ENCODE measurements at regions not wholly inside any gene's neighbourhood (a gene's known extent, or its start where the extent isn't known, plus 50 kb on each side); places are given as distances from the start of the nearest gene placed in this dataset.

DNA sequence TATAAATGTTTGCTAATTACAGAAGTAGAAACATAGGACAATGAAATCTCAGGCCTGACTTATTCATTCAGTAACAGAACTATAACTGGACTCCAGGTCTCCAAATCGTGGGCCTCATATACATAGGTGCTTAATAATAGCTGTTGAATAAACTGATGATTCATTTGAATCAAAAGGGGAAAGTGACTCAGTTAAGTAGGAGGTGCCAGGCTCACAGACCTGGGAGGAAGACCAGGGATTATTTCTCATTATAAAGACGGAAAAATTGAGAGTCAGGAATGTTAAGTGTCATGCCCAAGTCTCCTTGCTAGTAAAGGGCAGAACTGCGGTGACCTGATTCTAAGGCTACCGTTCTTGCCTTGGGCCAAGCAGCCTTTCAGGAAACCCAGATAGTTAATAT lies 131.5 kb downstream of the HS3ST1 start:
- no peaks in the 10 kb centered on the region for H4K20me1 ChIP-seq (ENCODE audit: insufficient read depth, low read depth, low read length)
- no peaks in the 10 kb centered on the region for H3K9me2 ChIP-seq (replicated peaks; ENCODE audit: insufficient read depth, low read length)
- H3K36me3 ChIP-seq (ENCODE audit: insufficient read depth, low read length) = no peaks in the 10 kb centered on the region
- no peaks in the 10 kb centered on the region for H3K79me2 ChIP-seq (ENCODE audit: low read length)
- no peak overlapping the region for H2AFZ ChIP-seq (ENCODE audit: low read length)
- no peak overlapping the region for H3K27ac ChIP-seq (ENCODE audit: low read length)
- H3K4me3 ChIP-seq (ENCODE audit: low read length) = no peak overlapping the region
- H3K4me2 ChIP-seq (ENCODE audit: low read depth, low read length, poor library complexity, severe bottlenecking) = no peak overlapping the region
- H3K9me3 ChIP-seq (ENCODE audit: low read length) = peaks cover 5% of the 10 kb centered on the region
- H3K4me1 ChIP-seq (ENCODE audit: low read length) = no peaks in the 10 kb centered on the region
- H3K27me3 ChIP-seq (ENCODE audit: low read length) = no peaks in the 10 kb centered on the region
- H3K9ac ChIP-seq (ENCODE audit: low read length) = no peak overlapping the region
- DNase-seq = no peak

DNA sequence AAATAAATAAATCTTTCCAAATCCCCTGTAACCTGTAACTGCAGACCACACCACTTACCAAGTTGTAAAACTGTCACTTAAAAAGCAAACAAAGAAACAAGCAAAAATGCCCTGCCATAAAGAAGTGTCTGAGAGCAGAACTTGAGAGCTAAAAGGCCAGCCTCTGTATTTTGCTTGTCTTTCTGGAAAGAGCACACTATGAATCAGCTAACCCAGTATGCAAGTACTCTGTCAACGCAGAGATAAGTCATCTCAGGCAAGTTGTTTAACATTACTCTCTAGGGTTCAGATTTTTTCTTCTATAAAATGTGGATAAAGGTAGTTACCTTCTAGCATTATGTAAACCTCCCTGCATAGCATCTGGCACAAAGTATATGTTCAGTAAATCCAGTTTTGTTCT lies 134.8 kb downstream of the HS3ST1 start:
- no peaks in the 10 kb centered on the region for H3K9me2 ChIP-seq (replicated peaks; ENCODE audit: insufficient read depth, low read length)
- no peak overlapping the region for H3K4me3 ChIP-seq (ENCODE audit: low read length)
- peaks cover 6% of the 10 kb centered on the region; the same call in 1 of the 2 replicates for H3K9me3 ChIP-seq (ENCODE audit: low read length)
- no peak overlapping the region for H2AFZ ChIP-seq (ENCODE audit: low read length)
- no peaks in the 10 kb centered on the region for H3K36me3 ChIP-seq (ENCODE audit: insufficient read depth, low read length)
- no peaks in the 10 kb centered on the region for H4K20me1 ChIP-seq (ENCODE audit: insufficient read depth, low read depth, low read length)
- H3K79me2 ChIP-seq (ENCODE audit: low read length) = no peaks in the 10 kb centered on the region
- H3K9ac ChIP-seq (ENCODE audit: low read length) = no peak overlapping the region
- no peak for DNase-seq
- no peak overlapping the region for H3K4me2 ChIP-seq (ENCODE audit: low read depth, low read length, poor library complexity, severe bottlenecking)
- no peaks in the 10 kb centered on the region for H3K27me3 ChIP-seq (ENCODE audit: low read length)
- H3K27ac ChIP-seq (ENCODE audit: low read length) = no peak overlapping the region
- H3K4me1 ChIP-seq (ENCODE audit: low read length) = no peaks in the 10 kb centered on the region

DNA sequence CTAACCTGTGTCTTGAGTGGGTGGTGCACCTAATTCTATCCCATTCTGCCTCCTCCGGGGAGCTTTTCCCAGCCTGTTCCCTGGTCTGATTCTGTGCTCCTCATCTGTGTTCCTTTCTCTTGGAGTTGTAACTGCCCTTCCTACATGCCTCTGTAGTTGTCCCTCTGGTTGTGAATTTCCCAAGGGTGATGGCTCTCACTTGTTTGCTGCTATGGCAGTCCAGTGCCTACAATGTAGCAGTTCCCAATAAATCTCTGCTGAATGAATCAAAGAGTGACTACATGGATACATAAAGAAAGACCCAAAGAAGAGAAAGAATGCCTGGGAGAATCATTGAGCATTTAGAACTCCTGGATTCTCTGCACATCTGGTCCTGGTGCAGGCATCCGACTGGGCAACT lies 141.6 kb downstream of the HS3ST1 start:
- Histone ChIP-seq H3K79me2 (ENCODE audit: low read length) (no peaks in the 10 kb centered on the region), H3K9ac (ENCODE audit: low read length) (no peak overlapping the region), H4K20me1 (ENCODE audit: insufficient read depth, low read depth, low read length) (no peaks in the 10 kb centered on the region), H3K36me3 (ENCODE audit: insufficient read depth, low read length) (no peaks in the 10 kb centered on the region), H3K9me2 (replicated peaks; ENCODE audit: insufficient read depth, low read length) (no peaks in the 10 kb centered on the region), H3K27ac (ENCODE audit: low read length) (no peak overlapping the region), H3K4me3 (ENCODE audit: low read length) (no peak overlapping the region), H2AFZ (ENCODE audit: low read length) (no peak overlapping the region), H3K27me3 (ENCODE audit: low read length) (no peaks in the 10 kb centered on the region), H3K4me2 (ENCODE audit: low read depth, low read length, poor library complexity, severe bottlenecking) (no peak overlapping the region), H3K9me3 (ENCODE audit: low read length) (peaks cover 21% of the 10 kb centered on the region), H3K4me1 (ENCODE audit: low read length) (no peaks in the 10 kb centered on the region)
- no peak for DNase-seq

DNA sequence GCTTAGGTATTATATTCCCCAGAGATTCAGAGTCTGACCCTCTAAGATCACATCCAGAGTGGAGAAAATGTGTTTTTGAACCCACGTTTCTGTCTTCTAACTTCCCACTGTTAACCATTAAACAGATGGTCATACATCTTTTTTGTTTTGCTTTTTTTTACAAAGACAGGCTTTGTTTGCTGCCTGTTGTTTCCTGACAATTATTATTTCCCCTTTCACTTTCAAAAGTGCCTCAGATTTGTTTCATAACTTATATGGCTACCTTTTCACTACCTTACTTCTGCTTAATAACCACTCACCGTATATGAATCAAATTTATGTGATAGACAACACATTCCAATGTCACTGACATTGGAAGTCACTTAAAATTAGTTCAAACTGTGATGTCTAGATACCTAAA lies 142.2 kb downstream of the HS3ST1 start:
- Histone ChIP-seq H3K4me1 (ENCODE audit: low read length) (no peaks in the 10 kb centered on the region), H3K27ac (ENCODE audit: low read length) (no peak overlapping the region), H3K9me3 (ENCODE audit: low read length) (peaks cover 21% of the 10 kb centered on the region), H3K79me2 (ENCODE audit: low read length) (no peaks in the 10 kb centered on the region), H2AFZ (ENCODE audit: low read length) (no peak overlapping the region), H3K4me2 (ENCODE audit: low read depth, low read length, poor library complexity, severe bottlenecking) (no peak overlapping the region), H3K9me2 (replicated peaks; ENCODE audit: insufficient read depth, low read length) (no peaks in the 10 kb centered on the region), H3K4me3 (ENCODE audit: low read length) (no peak overlapping the region), H3K27me3 (ENCODE audit: low read length) (no peaks in the 10 kb centered on the region), H3K36me3 (ENCODE audit: insufficient read depth, low read length) (no peaks in the 10 kb centered on the region), H3K9ac (ENCODE audit: low read length) (no peak overlapping the region), H4K20me1 (ENCODE audit: insufficient read depth, low read depth, low read length) (no peaks in the 10 kb centered on the region)
- DNase-seq = no peak

DNA sequence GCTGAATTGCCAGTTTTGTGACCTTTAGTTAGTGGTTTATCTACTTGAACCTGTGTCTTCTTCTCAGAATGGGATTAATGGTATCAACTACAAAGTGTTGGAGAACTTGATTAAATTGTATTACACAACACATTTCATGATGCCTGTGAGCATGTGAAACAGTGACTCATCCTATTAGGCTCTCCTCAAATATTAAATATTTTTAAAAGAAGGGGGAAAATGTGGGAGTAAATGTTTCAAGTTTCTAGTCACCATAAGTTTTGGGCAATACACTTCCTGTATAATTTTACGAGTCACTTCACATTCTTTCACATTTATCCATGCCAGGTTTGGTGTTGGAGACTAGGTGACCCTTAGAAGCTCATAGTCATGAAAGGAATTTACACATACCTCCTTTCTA lies 147.0 kb downstream of the HS3ST1 start:
- no peaks in the 10 kb centered on the region for H3K9me2 ChIP-seq (replicated peaks; ENCODE audit: insufficient read depth, low read length)
- no peak overlapping the region for H2AFZ ChIP-seq (ENCODE audit: low read length)
- no peak overlapping the region for H3K4me2 ChIP-seq (ENCODE audit: low read depth, low read length, poor library complexity, severe bottlenecking)
- H3K27ac ChIP-seq (ENCODE audit: low read length) = no peak overlapping the region
- H3K9me3 ChIP-seq (ENCODE audit: low read length) = peaks cover 20% of the 10 kb centered on the region
- no peak overlapping the region for H3K9ac ChIP-seq (ENCODE audit: low read length)
- no peak for DNase-seq
- H3K36me3 ChIP-seq (ENCODE audit: insufficient read depth, low read length) = no peaks in the 10 kb centered on the region
- no peaks in the 10 kb centered on the region for H3K4me1 ChIP-seq (ENCODE audit: low read length)
- H3K27me3 ChIP-seq (ENCODE audit: low read length) = no peaks in the 10 kb centered on the region
- no peaks in the 10 kb centered on the region for H3K79me2 ChIP-seq (ENCODE audit: low read length)
- H4K20me1 ChIP-seq (ENCODE audit: insufficient read depth, low read depth, low read length) = no peaks in the 10 kb centered on the region
- no peak overlapping the region for H3K4me3 ChIP-seq (ENCODE audit: low read length)

DNA sequence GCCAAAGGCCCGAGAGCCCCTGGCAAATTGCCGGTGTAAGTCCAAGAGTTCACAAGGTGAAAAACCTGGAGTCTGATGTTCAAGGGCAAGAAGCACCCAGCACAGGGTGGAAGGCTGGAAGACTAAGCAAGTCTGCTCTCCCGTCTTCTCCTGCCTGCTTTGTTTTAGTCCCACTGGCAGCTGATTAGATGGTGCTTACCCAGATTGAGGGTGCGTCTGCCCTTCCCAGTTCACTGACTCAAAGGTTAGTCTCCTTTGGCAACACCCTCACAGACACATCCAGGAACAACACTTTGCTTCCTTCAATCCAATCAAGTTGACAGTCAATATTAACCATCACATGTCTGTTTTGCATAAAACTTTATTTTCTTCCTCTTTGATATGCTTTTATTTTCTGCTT lies 157.4 kb downstream of the HS3ST1 start:
- no peaks in the 10 kb centered on the region for H3K79me2 ChIP-seq (ENCODE audit: low read length)
- H3K9ac ChIP-seq (ENCODE audit: low read length) = no peak overlapping the region
- no peaks in the 10 kb centered on the region for H4K20me1 ChIP-seq (ENCODE audit: insufficient read depth, low read depth, low read length)
- H3K27ac ChIP-seq (ENCODE audit: low read length) = no peak overlapping the region
- no peaks in the 10 kb centered on the region for H3K4me1 ChIP-seq (ENCODE audit: low read length)
- no peaks in the 10 kb centered on the region for H3K9me2 ChIP-seq (replicated peaks; ENCODE audit: insufficient read depth, low read length)
- H3K36me3 ChIP-seq (ENCODE audit: insufficient read depth, low read length) = no peaks in the 10 kb centered on the region
- no peaks in the 10 kb centered on the region for H3K27me3 ChIP-seq (ENCODE audit: low read length)
- no peak overlapping the region for H3K4me3 ChIP-seq (ENCODE audit: low read length)
- no peak overlapping the region for H2AFZ ChIP-seq (ENCODE audit: low read length)
- H3K9me3 ChIP-seq (ENCODE audit: low read length) = peaks cover 22% of the 10 kb centered on the region
- DNase-seq = no peak
- H3K4me2 ChIP-seq (ENCODE audit: low read depth, low read length, poor library complexity, severe bottlenecking) = no peak overlapping the region

DNA sequence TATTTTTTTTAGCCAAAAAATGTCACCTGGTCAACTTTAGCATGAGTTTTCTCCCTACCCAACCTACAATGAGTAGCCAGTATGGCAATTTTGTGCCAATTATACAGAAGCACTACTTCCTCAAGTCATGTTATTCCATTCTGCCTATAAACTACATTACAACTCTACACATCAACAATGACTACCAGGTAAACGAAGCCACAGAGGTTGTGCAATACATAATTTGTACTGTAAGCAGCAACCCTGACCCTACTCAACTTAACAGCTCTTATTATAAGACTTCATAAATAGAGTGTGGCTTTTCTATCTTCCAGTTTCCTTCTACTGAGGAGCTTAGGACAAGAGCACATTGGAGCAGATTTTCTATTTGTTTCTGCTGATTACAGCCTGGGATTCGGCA lies 160.5 kb downstream of the HS3ST1 start:
- Histone ChIP-seq H3K9me2 (replicated peaks; ENCODE audit: insufficient read depth, low read length) (no peaks in the 10 kb centered on the region), H4K20me1 (ENCODE audit: insufficient read depth, low read depth, low read length) (no peaks in the 10 kb centered on the region), H2AFZ (ENCODE audit: low read length) (no peak overlapping the region), H3K4me2 (ENCODE audit: low read depth, low read length, poor library complexity, severe bottlenecking) (no peak overlapping the region), H3K9ac (ENCODE audit: low read length) (no peak overlapping the region), H3K9me3 (ENCODE audit: low read length) (peaks cover 31% of the 10 kb centered on the region), H3K36me3 (ENCODE audit: insufficient read depth, low read length) (no peaks in the 10 kb centered on the region), H3K4me1 (ENCODE audit: low read length) (no peaks in the 10 kb centered on the region), H3K27ac (ENCODE audit: low read length) (no peak overlapping the region), H3K79me2 (ENCODE audit: low read length) (no peaks in the 10 kb centered on the region), H3K4me3 (ENCODE audit: low read length) (no peak overlapping the region), H3K27me3 (ENCODE audit: low read length) (no peaks in the 10 kb centered on the region)
- no peak for DNase-seq

DNA sequence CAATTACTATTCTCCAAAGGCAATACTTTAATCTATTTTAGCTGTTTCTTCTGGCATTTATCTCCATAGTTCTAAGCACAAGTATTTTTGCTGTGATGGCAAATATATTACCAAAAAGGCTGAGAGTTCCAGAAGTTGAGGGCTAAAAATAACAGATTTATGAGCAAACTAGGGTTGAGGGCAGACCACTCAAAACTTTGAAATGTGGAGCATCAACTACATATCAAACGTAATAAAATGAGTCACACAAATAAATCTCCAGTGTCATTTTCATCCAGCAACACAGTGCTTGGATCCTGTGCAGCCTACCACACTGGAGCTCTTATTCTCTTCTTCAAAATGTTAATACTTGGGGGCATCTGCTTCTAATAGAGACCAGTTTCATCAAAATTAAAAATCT lies 163.9 kb downstream of the HS3ST1 start:
- no peaks in the 10 kb centered on the region for H3K27me3 ChIP-seq (ENCODE audit: low read length)
- no peaks in the 10 kb centered on the region for H3K79me2 ChIP-seq (ENCODE audit: low read length)
- H3K4me1 ChIP-seq (ENCODE audit: low read length) = no peaks in the 10 kb centered on the region
- peaks cover 27% of the 10 kb centered on the region for H3K9me3 ChIP-seq (ENCODE audit: low read length)
- H2AFZ ChIP-seq (ENCODE audit: low read length) = no peak overlapping the region
- no peak overlapping the region for H3K4me2 ChIP-seq (ENCODE audit: low read depth, low read length, poor library complexity, severe bottlenecking)
- H3K36me3 ChIP-seq (ENCODE audit: insufficient read depth, low read length) = no peaks in the 10 kb centered on the region
- no peaks in the 10 kb centered on the region for H4K20me1 ChIP-seq (ENCODE audit: insufficient read depth, low read depth, low read length)
- no peak for DNase-seq
- no peaks in the 10 kb centered on the region for H3K9me2 ChIP-seq (replicated peaks; ENCODE audit: insufficient read depth, low read length)
- no peak overlapping the region for H3K27ac ChIP-seq (ENCODE audit: low read length)
- no peak overlapping the region for H3K4me3 ChIP-seq (ENCODE audit: low read length)
- no peak overlapping the region for H3K9ac ChIP-seq (ENCODE audit: low read length)

DNA sequence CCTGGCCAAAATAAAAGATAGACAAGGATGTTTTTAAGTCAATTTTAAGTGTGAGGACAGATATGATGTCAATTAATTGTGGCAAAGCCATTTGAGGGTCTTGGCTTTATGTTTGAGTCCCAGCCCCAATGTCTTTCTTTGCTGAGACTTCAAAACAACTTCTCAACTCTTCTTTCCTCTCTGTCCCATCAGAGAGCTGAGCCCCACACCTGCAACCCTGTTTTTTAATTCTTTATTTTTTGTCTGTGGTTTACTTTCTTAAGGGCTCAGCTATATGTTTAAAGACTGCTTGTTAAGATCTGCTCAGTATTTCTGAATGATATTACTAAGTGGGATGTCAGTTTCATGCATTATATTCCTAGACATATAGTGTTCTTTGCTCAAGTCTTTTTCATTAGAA lies 164.3 kb downstream of the HS3ST1 start:
- no peaks in the 10 kb centered on the region for H3K27me3 ChIP-seq (ENCODE audit: low read length)
- no peak for DNase-seq
- peaks cover 23% of the 10 kb centered on the region for H3K9me3 ChIP-seq (ENCODE audit: low read length)
- H3K27ac ChIP-seq (ENCODE audit: low read length) = no peak overlapping the region
- no peaks in the 10 kb centered on the region for H3K9me2 ChIP-seq (replicated peaks; ENCODE audit: insufficient read depth, low read length)
- no peaks in the 10 kb centered on the region for H3K79me2 ChIP-seq (ENCODE audit: low read length)
- no peak overlapping the region for H3K4me3 ChIP-seq (ENCODE audit: low read length)
- H4K20me1 ChIP-seq (ENCODE audit: insufficient read depth, low read depth, low read length) = no peaks in the 10 kb centered on the region
- H2AFZ ChIP-seq (ENCODE audit: low read length) = no peak overlapping the region
- no peaks in the 10 kb centered on the region for H3K36me3 ChIP-seq (ENCODE audit: insufficient read depth, low read length)
- H3K4me2 ChIP-seq (ENCODE audit: low read depth, low read length, poor library complexity, severe bottlenecking) = no peak overlapping the region
- H3K4me1 ChIP-seq (ENCODE audit: low read length) = no peaks in the 10 kb centered on the region
- no peak overlapping the region for H3K9ac ChIP-seq (ENCODE audit: low read length)
